GM18511 (cell line): ENCODE measurements at regions not wholly inside any gene's neighbourhood (a gene's known extent, or its start where the extent isn't known, plus 50 kb on each side); places are given as distances from the start of the nearest gene placed in this dataset.

Experiments used
- ATAC-seq: cut with Tn5 transposase; IDR thresholded peaks from one replicate; pipeline ENCODE4 v1.9.1; 2021; ENCODE audit warnings: mild to moderate bottlenecking, moderate library complexity; ENCODE audit not compliant: unreplicated experiment

DNA sequence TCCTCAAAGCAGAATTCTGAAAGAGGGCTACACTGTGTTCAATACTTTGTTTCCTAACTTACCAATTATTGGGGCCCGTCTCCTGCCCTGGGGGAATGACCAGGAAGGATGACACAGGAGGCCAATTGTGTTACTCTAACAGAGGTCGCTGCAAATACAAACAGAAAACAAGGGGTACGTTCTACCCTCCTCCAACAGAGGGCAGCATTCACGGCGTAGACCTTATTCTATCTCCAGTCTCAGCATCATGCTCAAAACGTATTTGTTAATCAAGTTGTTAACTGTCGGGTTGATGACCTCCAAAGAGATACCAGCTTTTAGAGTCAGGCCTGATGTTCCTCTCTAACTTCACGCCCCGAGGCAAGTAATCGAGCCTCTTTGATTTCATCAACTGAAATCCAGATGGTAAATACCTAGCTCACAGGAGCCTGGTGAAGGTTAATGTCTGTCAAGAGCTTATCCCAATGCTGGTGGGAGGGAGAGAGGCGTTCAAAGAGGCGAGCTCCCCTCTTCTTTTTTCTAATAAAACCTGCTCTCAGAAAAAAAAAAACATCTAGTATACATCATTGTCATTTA lies 181.0 kb upstream of the KCNIP4 start:
- ATAC-seq: no peak

DNA sequence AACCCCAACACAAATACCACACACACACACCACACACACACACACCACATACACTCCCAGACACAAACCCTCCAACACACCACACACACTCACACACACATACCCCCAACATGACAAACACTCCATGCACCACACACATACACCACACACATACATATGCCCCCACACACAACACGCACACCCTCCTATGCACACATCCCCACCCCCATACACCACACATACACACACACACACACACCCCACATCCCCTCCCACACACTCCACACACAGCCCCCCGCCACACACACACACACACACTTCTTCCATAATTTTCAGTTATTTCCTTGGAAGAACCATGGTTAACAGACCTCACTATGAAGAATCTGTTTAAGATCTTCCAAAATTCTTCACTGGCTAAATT lies 173.5 kb upstream of the KCNIP4 start:
- ATAC-seq: no peak

DNA sequence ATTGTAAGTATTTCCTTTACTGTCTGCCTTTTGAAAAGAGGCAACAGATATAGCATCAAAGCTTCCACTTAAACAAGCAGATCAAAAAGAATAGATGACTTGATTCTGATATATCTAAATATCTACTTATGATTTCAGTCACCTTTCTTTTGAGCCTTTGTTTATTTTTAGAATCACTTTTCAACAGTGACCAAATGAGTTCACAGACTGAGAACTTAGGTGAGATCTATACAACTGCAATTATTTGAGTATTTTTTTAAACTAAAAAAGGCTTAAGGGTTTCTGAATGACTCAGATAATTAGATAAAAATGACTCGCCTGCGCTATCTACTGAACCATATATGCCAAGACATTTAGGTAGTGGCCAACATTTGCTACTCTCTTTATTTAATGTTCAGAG lies 166.7 kb upstream of the KCNIP4 start:
- no peak for ATAC-seq

DNA sequence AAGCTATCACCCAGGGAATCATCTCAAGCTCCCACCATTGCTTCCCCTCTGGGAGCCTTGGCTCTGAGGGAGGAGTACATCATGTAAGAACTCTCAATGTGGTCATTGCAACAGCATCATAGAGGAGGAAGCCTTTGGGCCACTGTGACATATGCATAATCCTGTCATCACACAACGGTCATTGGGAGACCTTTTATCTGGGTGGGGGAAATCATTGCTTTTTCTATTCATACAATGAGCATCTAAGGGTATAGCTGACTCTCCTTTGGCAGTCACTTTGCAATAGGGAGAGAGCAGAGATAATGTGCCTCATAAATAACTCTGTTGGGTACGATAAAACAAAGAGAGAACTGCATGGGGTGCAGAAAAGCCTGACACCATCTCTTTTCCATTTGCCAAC lies 155.2 kb upstream of the KCNIP4 start:
- no peak for ATAC-seq

DNA sequence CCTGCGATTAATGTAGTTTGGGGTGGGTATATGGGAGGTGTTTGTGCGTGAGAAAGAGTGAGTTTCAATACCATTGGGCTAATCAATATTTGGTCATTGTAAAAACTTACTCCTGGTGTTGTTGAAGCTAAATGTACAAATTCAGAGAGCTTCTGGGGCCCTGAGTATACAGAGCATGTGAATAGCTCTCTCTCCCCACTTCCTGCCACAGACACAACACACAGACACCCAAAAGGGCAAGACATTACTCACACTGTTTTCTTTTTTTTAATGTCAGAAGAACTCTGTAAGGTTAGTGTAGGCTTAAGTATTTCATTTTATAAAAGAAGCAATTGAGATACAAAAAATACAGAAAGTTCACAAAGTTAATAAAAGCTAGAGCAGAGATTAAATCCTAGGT lies 151.3 kb upstream of the KCNIP4 start:
- no peak for ATAC-seq

DNA sequence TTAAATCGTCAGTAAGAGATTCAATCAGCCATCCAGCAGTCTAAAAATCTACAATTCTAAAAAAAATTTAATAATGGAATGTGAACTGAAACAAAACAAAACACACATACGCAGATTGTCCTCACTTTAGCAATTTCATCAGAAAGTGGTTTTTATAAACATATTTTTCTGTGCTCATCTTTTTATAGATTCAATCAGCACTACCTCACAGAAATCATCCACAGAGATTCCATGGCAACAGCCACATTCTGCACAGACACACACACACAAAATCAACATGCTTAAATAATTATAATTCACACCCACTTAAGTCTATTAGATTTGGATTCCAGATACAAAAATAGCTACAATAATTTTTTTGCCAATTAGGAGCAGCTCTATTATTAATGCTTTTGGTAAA lies 149.0 kb upstream of the KCNIP4 start:
- ATAC-seq: no peak

DNA sequence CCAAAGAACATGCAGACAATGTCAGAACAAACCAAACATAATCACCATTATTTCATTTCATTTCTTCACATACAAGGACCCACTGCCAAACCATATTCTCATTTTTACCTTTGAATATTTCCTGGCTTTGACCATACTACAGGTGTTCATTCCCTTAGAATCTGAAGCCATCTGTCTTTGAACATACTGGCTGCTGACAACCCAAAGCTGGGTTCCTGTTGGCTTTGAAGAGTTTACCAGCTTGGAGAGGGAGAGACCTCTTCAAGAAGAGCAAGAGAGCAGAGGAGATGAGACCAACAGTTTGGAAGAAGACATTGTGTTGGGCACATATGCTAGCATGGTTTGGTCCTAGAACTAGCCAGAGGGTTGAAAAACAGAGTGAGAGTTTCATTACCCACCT lies 145.6 kb upstream of the KCNIP4 start:
- ATAC-seq: no peak

DNA sequence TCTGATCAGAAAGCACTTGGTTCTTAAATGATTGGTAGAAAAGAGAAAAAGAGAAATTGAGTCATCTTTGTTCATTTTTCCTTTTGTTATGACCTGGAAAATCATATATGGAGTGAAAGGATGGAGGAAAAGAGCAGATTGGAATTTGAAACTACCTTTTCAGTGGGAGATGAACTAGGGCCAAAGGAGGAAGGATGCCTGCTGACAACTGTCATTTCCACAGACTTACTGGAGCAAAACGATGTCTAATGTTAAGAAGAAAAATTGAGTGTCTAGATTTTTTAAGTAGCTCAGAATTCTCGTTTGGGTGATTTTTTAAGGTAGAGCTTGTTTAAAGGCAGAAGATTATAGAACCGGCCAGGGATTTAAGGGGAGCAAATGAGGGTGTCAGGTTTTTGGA lies 144.6 kb upstream of the KCNIP4 start:
- no peak for ATAC-seq

DNA sequence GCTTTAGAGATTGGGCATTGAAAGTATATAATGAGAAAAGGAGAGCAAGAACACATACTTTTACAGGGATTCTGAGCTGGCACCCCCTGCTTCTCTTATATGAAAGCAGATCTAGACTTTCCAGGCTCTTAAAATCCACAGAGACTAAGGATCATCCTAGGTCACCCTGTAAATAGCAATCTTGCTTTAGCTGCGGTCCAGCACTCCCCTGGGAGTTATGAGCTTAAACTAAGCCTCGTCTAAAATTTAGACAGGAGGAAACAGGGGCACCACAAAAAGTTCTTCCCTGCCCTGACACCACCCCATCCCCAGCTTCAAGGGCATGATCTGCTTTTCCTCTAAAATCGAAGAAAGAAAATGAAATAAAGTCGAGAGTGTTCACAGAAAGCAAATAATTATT lies 143.3 kb upstream of the KCNIP4 start:
- ATAC-seq: no peak

DNA sequence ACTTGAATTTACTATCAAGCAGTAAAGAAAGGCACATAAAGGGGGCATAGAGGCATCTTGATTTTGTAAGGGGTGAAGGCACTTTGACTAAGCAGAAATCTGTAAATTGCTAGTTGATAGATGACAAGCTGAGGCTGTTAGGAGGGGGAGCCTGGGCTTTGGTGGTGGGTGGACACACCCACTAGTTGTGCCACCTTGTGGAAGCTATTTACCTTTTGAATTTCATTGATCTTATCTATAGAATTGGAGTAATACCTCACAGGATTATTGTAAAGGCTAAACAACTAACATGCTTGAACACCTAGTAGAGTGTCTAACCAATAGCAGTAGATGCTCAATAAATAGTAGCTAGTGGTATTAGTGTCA lies 142.8 kb upstream of the KCNIP4 start:
- ATAC-seq: no peak

DNA sequence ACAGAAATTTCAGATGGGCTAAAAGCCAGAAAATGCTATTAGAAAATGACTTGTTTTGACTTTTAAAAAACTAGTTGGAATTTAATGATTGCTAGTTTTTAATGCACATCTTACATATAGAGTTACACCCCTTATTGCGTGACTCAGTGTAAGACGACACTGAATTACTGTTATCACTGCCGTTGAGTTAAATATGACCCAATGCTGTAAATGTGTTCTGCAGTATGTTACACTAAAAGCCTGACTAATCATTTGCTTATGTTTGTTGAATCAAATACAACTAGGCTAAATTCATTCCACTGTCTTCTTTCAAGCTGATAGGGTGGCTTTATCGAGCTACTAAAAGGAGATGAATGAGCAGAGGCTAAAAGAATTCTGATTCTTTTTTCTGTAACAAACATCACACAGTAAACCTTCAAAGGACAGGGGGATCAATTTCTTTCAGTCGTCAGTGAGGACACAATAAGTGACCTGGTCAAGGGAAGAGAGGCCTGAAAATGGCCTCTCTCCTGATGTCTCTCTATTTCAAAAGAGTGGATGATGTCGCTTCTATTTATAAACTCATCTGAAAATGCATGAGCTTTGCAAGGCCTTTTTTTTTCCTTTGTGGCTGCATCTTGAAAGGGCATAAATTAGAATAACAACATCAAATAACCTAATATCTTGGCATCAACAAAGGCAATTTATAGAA lies 142.2 kb upstream of the KCNIP4 start:
- no peak for ATAC-seq

DNA sequence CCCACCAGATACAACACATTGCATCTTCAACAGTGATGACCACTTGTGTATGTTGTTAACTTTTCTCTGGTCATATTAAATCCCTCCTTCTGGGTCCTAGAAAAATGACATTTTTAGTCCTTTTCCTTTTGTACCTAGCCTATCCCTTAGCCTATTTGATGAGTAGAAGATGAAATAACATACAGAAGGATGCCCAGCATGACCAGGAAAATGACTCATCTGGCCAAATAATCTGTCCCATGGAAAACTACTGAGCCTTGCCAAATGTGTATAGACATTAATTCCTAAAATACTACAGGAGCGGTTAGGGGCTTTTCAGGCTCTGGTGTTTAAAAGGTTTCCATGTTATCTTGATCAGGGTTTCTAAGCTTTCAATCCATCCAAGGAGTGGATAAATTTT lies 129.0 kb upstream of the KCNIP4 start:
- no peak for ATAC-seq

DNA sequence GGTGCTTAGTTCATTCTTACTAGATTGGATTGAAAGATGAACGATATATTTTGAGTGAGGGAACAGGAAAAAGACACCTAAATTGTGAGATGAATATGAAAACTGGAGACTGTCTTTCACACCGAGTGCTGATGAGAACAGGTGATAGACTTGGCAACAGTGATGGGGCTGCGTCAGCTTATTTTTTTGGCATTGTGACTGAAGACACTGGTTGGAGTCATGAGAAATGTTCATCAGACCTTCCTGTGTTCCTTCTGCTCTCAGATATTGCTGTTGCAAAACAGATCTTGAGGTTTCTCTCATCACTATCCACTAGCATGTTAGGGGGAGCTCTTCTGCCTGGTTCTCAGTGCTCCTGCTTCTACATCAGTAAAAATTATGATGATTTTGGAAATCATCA lies 124.2 kb upstream of the KCNIP4 start:
- ATAC-seq: no peak

DNA sequence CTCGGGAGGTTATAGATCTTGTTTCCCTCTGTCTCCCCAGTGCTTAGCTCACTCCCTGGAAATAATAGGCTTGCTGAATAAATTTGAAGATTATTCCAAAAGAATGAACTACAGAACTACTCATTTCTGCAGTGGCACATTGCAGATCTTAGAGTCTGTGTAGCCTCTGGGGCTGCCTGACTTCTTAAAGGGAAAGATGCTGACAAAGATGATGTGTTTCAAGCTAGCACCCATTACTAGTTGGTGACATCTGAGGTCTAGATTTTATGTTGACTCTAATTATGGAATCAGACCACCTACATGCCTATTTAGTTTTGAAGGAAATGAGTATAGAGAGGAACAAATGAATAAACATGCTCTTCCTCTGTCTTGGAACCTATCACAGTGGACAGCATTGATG lies 123.7 kb upstream of the KCNIP4 start:
- no peak for ATAC-seq

DNA sequence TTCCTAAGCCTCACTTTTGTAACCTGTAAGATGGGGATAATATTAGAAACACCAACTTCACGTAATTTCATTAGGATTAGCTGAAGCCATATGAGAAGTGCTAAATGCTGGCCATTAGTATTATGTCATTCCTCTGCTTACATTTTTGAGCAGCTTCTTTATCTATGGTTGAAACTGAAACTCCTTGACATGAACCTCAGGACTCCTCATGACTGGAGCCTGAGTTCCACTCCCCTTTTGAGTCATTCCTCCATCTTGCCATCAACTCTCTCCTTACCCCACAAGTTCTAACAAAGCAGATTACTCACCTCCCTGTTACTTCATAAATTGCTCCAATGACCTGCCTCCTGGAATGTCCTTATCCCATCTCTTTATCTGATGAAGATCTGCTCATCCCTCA lies 123.2 kb upstream of the KCNIP4 start:
- ATAC-seq: peak; percentile 82

DNA sequence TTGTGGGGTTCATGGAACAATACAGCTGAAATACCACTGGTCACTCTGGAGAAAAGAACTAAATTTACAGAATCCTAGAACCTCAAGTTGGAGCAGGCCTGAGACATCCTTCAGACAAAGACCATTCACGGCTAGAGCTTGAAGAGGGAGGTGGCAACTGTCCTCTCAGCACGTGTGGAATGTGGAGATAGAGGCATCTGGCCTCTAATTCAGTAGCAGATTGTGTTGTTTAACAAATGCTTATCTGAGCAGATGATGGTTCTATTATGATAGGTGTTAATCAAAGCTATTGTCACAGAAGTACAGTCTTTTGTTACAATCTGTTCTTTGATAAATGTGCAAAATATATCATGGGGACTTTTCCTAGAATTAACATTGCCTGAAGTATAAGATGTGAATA lies 121.7 kb upstream of the KCNIP4 start:
- no peak for ATAC-seq

DNA sequence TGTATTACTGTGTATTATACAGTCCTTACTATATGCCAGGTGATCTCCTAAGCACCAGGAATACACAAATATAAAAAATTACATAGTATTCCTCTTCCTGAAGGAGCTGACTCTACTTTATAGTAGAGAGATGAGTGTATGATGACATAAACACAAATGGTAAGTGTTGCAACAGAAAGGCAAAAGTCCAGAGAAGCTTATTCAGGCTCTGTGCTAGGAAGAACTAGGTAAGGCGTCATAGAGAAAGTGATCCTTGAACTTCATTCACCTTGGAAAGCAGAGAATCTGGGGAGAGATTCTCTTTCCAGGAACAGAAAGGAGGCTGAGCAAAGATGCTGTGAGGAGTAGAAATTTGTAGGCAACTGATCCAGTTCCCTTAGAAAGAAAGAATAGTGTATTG lies 115.0 kb upstream of the KCNIP4 start:
- ATAC-seq: no peak

DNA sequence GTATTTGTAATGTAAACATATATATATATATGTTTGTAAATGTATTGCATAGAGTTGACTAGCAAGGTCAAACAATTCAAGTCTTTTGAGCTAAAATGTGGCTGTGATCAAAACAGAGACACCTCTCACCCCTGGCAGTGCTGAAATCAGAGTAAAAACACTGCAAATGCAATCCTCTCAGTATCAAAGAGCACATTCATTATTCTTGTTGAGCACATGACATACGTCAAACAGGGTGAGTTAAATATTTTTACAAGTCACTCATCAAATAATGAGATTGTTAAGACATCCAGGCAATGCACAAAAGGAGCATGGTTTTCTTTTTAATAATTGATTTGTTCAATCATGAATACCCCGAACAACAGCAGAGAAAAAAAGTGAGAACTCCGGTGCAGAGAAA lies 114.1 kb upstream of the KCNIP4 start:
- no peak for ATAC-seq

DNA sequence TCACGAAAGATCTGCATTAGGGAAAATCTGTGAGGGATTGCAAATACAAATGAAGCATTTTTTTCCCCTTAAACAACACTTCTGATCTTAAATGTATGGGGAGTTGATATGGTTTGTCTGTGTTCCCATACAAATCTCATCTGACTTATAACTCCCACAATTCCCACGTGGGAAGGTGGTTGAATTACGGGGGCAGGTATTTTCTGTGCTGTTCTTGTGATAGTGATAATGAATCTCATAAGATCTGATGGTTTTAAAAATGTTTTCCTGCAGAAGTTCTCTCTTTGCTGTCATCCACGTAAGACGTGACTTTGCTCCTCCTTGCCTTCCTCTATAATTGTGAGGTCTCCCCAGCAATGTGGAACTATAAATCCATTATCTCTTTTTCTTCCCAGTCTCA lies 107.4 kb upstream of the KCNIP4 start:
- ATAC-seq: no peak

DNA sequence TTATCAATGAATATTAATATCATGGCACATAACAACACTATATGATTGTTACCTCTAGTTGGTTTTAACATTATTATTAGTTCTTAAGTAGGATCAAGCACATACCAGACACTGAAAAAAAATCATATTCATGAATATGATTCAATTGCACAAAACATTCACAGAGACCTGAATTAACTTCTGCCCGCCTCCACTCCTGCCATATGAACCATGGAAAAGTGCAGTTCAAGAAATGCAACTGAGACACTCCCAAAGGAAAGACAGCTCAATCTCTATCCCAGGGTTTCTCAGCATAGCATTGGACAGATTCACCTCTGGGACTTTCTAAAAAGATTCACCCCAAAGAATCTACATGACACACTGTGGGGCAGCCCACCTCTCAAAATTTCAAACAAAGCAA lies 103.5 kb upstream of the KCNIP4 start:
- ATAC-seq: no peak

DNA sequence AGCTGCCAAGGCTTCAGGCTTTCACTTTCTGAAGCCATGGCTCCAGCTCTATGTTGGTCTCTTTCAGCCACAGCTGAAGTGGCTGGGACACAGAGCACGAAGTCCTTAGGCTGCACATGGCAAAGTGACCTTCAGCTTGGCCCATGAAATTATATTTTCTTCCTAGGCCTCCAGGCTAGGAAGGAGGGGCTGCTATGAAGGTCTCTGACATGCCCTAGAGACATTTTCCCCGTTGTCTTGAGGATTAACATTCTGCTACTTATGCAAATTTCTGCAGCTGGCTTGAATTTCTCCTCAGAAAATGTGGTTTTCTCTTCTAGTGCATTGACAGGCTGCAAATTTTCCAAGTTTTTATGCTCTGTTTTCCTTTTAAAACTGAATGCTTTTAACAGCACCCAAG lies 99.8 kb upstream of the KCNIP4 start:
- ATAC-seq: no peak

DNA sequence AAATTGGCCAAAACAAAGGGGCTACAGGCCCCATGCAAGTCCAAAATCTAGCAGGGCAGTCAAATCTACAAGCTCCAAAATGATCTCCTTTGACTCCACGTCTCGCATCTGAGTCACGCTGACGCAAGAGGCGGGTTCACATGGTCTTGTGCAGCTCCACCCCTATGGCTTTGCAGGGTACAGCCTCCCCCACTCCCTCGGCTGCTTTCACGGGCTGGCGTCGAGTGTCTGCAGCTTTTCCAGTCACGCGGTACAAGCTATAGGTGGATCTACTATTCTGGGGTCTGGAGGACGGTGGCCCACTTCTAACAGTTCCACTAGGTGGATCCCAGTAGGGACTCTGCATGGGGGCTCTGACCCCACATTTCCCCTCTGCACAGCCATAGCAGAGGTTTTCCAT lies 99.2 kb upstream of the KCNIP4 start:
- ATAC-seq: no peak

DNA sequence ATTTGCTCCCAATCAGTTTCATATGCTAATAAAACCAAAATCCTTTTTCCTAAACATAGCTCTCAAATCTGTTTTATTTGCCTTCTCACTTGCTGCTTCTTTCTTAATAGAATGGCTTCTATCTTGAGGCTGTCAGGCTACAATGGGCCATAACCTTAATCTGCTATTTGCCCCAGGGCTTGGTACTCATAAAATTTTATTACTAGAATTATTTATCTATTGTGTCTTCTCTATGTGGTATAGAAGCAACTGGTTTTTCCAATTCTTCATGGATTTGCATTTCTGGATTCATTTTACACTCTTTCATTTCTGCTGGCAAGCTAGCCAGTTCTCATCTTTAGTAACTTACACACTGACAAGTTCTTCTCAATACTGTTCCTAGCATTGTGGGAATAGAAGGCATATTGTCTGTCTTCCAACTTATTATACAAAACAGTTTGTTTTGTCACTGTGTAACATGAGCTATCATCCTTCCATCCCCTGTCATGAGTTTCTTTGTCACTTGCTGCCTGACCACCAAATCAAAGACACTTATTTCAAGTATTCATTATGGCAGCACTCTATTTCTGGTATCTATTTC lies 96.6 kb upstream of the KCNIP4 start:
- ATAC-seq: no peak
